NCI-H2171 (cell line): ENCODE measurements at regions not wholly inside any gene's neighbourhood (a gene's known extent, or its start where the extent isn't known, plus 50 kb on each side); places are given as distances from the start of the nearest gene placed in this dataset.
"Not testable (repeated sequence)": the region's sequence is repeated elsewhere in the genome, so short reads cannot be mapped to it uniquely, and the experiment has no call there.

Source experiments
- DNase-seq: peaks from one replicate; lab custom pipeline; 2025; lab: John Stamatoyannopoulos, UW

DNA sequence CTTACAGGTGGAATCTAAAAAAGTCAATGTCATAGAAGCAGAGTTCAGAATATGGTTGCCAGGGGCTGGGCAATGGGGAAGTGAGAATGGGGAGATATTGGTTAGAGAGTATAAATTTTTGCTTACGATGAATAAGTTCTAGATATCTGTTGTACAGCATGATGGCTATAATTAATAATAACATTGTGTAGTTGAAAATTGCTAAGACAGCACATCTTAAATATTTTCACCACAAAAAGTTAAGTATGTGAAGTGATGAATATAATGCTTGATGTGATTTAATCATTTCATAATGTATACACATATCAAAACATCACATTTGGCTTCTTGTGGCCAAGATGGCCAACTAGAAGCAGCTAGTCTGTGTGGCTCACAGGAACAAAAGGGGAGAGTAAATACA, 425.9 kb upstream of the ACO1 start:
- DNase-seq: no peak

DNA sequence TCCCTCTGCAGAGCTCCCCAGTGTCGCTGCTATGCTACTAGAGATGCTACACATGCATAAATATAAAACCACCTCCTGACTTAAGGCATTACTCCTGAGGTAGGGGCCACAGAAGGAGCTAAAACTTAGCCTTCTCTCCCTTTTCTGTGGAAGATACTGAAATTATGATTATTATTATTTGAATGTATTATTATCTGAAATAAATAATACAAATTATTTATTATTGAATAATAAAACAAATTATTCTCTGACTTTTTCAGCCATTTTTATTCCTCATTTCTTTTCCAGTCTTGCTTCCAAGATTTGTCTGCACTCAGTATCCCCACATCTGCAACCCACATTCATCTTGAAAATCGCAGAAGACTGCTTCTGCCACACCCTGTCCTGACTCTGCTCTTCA, 414.9 kb upstream of the ACO1 start:
- DNase-seq: no peak

DNA sequence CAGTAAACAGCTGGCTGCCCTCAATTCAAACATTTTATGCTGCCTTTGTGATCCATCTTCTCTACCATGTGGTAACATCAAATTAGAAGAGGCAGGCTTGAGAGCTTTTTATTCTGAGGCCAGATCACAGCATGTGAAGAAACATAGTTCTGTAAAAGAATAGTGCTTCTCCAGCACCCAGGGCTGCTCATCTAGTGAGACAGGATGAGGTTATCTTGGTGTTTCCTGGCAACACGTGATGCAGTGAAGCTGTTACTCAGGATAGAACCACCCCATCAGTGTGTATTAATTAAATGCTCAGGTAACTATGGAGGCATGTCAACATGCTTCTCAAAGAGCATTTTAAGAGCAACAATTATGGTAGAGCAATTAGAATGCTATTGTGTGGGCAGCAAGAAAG, 400.5 kb upstream of the ACO1 start:
- no peak for DNase-seq

DNA sequence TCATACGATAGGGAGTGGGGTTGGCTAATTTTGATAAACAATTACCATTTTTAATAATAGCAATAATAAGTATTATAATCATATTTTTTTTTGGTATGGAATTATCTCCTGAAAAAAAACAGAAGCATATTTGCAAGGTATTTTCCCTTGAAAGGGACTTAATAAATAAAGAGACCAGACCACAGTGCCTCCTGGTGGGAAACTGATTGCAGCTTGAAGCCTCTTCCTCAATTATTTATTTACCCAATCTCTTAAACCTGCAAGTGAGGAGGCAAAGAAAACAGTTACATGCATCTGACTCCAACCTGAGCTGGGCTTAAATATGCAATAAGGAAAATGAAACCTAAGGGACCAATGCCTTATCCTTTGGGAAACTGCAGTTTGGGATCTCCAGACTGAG, 388.1 kb upstream of the ACO1 start:
- DNase-seq: no peak

DNA sequence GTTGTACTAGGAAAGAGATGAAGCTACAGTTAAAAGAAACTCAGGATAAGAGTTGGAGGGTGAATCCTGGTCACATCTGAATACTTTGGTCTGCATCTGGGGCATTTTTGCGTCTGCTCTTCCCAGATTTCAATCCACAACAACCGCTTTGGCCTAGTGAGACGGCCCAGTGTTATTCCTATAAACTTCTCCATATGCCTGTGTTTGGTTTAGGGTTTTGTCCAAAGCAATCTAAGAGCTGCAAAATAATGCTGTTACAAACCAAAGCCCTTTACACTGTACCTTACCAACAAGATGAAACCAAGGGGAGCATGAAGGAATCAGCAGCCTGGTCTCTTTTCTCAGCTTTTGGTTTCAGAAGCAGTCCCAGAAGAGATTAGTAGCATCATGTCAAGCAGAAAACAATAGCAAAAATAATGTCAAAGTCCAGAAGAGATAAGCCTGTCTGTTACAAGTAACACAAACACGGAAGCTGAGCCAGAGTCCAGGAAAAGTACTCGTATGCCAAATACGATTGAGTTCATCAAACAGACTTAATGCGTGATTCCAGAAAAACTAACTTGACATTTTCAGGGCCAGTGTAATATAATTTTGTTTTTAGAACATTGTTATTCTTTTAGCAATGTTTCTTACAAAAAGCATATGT, 379.9 kb upstream of the ACO1 start:
- no peak for DNase-seq

DNA sequence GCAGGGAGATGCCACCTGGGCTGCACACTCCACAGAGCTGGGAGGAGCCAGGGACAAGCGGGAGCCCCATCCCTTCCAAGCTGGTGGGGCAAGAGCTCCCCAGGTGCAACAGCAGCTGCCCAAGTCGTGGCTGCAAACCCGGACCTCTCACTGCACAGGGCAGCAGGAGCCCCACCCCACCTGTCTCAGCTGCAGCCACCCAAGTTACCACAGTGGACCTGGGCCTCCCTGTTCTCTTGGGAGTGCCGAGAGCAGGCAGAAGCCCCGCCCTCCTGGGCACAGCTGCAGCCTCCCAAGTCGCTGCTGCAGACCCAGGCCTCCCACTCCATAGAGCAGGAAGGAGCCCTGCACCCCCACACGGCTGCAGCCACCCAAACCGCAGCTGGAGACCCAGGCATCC, 374.1 kb upstream of the ACO1 start:
- no peak for DNase-seq

DNA sequence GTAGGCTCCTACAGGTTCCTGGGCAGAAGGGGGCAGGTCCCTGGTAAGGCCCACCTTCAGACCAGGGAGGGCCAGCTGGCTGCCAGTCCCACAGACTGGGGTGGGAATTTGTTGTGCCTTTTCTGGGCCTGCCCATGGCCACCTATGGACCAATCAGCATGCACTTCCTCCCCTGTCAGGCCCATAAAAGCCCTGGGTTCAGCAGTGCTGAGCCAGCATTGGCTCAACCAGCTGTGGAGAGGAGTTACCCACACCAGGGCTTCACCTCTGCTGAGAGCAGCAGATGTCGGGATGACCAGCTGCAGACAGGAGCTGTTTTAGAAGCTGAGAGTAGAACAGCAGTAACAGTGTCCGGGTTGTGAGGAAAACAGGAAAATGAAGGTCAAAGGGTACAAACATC, 373.4 kb upstream of the ACO1 start:
- no peak for DNase-seq

DNA sequence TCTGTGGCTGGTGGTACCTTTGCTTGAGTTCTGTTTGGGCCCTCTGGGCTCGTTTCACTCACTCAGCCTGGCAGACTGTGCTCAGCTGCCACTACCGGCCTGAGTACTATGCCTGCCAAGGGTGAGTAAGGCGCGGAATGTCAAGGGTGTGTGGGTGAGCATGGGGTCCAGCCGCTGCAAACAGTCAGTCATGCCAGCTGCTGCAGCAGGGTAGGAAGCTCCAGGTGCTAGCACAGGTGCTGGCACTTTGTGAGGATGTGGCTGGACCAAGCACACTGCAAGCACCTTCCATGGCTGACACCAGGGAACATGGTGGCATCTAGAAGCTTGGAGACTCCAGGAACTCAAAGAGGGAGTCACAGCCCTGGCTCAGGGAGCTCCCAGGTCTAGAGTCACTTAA, 368.6 kb upstream of the ACO1 start:
- no peak for DNase-seq

DNA sequence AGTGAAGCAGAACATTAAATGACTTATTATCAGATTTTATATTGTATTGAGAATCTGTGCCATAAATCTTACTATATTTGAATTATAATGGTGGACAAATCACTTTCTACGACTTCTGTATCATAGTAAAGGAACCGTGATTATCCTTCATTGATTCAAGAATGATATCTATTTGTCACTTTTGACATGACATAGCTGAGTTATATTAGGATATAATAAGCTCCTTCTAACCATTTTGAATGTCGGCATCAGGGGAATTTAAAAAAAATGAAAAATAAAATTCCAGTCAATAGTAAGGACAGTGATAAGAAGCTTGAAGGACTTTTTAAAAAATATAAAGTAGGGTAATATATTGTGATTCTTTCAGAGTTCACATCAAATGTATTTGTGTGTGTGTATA, 338.9 kb upstream of the ACO1 start:
- DNase-seq: no peak

DNA sequence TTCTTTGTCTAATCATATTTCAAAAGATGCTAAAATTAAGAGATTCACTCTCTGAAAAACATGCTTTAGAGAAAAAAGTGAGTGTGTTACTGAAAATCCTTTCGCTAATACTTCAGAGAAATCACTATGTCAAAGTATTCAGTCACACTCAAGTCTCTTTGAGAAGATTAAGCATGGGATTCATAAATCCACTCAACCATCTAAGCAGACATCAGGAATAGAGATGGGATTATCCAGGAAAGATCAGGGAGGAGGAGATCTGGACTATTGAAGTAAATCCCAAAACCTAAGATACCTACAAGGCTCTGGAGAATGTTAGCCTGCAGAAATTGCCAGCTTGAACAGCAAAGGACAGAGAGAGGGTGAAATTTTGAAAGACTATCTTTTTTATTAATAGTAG, 317.2 kb upstream of the ACO1 start:
- DNase-seq: no peak

DNA sequence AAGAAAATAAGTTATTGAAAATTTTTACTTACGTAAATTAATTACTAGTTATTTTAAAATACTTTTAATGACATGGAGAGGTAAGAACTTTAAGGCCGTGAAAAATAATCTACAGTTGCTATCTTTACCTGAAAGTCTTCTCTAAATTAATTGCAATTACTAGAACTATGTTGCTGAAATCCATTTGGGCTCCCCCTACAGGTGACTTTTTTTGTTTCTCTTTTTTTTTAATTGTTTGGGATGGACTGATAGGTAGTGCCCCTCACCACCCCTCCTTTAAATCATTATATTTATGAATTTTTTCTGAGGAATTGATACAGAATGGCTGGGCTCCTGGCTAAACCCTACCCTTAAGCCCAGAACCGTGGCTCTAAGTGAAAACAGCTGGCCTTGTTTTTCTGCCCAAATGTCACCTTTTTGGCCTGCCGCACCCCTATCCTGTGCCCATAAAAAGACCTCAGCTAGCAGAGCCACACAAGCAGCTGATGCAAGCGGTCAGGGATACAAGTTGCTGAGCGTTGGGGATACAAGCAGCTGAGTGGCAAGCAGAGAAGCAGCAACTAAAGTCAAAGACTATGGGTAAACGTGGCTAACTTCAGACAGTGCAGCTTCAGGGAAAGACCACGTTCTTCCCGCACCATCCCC, 315.2 kb upstream of the ACO1 start:
- no peak for DNase-seq

DNA sequence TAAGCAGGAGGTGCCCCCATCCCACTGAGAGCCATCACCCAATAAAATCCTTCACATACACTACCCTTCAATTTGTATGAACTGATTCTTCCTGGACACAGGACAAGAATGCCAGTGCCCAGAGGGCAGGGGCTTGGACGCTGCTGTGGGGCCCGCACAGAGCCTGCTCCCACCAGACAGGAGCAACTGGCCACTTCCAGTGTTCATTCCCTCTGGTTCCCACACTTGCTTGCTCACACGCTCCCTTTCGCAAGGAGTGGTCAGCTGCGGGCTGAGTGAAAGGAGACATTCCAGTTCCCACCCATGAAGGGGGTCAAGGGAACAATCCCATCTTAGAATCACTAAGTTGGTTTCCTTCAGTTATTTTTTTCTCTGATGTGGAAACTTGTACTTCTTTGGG, 314.5 kb upstream of the ACO1 start:
- DNase-seq: no peak

DNA sequence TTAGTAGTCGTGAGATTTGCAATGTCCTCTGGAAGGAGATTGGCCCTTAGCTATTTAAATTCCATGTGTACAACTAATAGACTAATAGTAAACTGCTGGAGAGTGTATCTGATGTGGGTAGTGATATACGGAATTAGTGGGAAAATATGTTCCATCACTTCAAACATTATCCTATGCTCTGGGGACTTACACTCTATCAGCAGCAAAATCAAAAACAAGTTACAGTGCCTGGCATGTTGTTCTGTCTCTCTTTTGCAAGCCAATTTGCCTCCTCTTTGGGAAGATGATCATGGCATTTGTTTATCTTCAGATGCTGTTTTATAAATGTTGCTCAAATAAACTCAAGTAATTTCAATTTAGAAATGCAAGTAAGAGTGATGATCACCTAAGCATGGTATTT, 311.9 kb upstream of the ACO1 start:
- DNase-seq: no peak

DNA sequence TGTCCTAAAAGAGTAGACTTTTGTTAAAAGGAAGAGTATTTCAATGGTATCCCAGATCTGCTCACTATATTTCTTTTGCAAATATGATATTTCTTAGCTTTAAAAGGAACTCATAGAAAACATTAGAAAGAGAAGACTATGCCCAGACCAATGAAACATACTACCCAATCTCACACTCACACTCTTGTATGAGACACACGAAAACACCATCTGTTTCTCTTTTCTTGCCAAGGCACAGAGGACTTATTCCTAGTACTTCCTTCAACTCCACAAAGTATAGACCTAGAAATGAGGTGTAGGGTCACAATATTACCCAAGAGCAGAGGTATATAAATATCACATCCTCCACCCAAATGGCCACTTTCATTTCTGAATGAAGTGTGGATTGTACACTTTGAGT, 292.4 kb upstream of the ACO1 start:
- DNase-seq: no peak

DNA sequence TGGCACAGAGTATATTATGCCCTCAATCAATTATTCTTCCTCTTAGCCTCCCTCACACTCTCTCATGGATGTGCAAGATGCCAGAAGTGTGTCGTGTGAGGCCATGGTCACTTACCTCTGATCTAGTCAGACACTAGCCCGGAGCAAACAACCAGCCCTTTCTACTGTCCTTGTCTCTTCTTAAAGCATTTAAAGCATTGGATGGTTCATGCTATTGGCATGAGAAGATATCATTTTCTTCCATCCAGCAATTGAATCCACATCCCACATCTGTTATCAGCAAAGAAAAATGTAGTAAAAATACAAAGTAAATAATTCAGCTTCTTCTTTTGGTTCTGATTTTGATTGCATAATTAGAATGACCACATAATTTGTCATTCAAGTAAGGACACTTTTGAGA, 267.2 kb upstream of the ACO1 start:
- DNase-seq: no peak

DNA sequence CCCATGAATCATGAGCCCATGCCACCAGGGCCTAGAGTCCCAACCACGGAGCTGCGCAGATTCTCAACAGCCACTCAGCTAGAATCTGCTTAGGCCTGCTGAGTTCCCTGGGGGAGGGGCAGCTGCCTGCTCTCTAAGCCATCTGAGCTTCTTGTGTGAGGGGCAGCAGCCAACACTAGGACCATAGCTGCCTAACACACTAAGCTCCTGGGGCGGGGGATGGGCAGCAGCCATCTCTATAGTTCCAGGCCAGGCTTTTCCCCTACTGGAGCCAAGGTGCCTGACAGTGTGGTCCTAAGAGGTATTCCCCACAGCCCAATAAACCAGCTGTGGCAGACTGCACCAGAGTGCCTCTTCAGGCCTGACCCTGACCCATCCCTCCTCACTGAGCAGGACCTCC, 255.9 kb upstream of the ACO1 start:
- DNase-seq: no peak

DNA sequence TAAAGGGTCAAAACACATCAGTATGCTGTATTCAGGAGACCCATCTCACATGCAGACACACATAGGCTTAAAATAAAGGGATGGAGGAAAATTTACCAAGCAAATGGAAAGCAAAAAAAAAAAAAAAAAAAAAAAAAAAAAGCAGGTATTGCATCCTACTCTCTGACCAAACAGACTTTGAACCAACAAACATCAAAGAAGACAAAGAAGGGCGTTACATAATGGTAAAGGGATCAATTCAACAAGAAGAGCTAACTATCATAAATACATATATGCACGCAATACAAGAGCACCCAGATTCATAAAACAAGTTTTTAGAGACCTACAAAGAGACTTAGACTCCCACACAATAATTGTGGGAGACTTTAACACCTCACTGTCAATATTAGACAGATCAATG, 253.7 kb upstream of the ACO1 start:
- not testable (repeated sequence) for DNase-seq

DNA sequence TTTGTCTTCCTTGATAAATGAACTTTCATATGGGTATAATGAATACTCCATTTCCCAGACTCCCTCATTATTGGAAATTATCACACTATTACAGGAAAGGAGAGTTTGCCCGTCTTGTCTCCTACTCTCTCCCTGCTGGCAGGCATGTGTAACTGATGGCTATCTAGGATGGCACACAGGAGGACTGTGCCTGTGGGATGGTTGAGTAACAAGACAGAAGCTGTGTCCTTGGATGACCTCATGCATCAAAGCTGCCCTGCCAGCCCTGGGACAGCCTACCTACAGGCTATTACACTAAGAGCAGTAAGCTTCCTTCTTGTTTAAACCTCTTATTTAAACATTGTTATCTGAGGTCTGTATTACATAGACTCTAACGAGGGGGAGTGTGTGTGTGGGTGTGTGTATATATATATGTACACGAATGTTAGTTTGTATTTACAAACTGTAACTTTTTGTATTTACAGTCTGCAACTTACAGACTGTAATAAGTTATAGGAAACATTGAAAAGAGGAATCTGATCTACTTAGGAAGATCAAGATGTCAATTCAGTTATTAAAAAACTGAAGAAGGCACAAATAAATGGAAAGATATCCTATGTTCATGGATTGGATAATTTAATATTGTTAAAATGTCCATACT, 247.6 kb upstream of the ACO1 start:
- DNase-seq: no peak

DNA sequence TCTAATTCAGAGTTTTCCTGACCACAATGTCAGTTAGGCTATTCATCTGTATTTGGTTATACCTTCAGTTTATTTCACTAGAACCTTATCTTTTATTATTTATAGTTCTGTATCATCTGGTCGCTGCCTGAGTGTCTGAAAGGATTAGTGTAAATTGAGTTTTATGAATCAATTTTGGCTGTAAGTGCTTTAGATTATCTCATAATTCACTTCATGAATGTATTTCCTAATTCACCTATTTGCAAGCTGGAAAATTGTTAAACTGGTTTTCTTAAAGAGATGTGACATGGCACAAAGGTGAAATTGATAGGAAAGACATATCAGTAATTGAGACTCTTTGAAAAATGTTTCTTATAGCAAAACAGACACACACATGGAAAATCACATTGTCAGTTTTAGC, 242.4 kb upstream of the ACO1 start:
- DNase-seq: no peak

DNA sequence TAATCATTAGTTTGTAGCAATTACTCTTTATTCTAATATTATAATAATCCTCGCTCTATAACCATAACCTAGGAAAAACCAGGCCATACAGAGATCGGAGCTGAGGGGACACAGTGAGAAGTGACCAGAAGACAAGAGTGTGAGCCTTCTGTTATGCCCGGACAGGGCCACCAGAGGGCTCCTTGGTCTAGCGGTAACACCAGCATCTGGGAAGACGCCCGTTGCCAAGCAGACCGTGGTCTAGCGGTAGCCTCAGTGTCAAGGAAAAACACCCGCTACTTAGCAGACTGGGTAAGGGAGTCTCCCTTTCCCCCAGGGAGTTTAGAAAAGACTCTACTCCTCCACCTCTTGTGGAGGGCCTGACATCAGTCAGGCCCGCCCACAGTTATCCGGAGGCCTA, 235.9 kb upstream of the ACO1 start:
- not testable (repeated sequence) for DNase-seq

DNA sequence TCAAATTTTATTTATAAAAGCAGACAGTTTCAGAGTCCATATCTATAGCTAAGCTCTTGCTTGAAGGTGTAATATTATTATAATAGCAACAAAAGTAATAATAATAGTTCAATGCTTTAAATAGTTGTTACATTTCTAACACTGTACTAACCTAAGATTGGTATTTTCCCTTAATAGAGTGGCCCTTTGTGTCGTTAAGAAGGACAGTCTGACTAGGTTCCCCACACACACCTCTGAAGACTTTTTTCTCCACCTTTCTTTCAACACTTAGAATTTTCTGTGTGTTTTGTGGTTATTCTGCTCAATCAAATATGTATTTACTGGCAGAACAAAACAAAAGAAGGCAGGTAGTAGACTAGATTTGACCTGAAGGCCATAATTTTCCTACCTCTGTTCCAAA, 223.2 kb upstream of the ACO1 start:
- DNase-seq: no peak

DNA sequence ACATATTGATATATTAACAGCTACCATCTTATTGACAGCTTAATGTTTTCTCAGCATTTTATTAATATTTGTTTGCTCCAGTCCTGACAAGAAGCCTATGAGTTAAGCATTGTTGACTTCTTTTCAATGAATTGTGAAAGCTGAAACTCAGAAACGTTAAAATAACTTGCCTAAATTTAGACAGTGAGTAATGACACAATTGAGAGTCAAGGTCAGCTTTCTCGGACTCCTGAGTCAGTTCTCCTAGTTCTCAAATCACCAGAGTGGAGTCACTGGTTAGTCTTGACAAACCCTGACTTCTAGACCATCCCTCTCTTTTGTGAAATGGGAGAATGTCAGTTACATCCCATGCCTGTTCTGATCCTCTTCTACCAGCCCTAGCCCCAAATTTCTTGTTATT, 222.7 kb upstream of the ACO1 start:
- DNase-seq: no peak

DNA sequence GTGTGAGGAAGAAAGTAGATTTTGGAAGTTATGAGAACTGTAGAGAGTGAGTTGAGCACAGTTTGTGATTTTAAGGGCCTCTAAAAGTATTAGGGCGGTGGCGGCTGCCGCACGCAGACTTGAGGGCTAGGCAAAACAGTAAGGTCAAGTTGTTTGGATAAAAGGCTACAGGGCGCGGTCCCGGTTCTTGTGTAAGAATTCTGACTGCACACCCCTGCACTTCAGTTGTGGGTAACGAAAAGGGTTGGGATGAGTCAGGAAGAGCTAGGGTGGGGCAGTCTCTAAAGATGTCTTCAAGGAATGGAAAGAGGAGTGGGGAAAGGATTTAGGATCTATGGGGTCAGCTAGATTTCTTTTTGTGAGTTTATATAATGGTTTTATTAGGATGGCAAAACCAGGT, 218.1 kb upstream of the ACO1 start:
- not testable (repeated sequence) for DNase-seq

DNA sequence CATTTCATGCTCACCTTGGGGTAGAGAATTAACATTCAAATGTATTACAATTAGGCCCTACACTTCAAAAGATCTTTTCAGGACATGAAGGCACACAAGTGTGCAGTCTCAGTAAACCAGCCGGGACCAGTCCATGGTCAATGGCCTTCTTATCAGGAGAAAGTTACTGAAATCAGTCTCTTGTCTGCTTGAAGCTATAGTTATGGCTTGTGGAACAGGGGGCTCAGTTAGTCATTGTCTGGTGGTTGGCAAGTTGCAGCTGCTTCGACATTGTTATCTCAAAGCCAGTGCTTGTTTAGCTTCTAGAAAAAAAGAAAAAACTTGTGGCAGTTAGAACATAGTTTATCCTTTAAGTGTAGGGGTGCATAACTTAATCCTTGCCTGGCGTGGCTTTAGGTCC, 213.1 kb upstream of the ACO1 start:
- no peak for DNase-seq
